ENCODE measurements at regions not wholly inside any gene's neighbourhood (a gene's known extent, or its start where the extent isn't known, plus 50 kb on each side); places are given as distances from the start of the nearest gene placed in this dataset.
A peak's percentile ranks its signal among the peaks of the same experiment; 100 is the strongest.

DNA sequence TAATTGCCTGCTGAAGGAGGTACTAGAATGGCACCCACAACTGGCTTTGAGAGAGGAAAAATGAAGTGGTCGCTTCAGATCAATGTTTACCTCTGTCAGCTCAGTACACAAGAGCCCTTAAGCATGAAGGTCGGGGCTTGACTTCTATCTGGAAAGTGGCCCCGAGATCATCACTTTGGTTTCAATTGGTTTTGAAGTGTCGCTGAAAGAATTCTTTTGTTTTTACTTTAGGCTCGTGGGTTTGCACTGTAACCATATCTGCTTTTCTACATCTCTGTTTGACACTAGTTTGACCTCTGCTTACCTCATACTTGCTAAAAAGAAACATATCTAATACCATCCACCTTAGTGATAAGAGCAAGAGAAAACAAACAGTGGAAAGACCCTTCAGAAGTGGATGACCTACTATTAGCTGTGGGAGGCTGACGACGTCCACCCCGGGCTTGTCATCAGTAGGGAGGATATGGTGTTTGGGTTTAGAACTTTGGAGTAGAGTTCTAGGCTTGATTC is 361.8 kb downstream of the GATA3 start:
- Histone ChIP-seq H3K36me3 (no peaks in the 10 kb centered on the region), H3K4me1 (no peaks in the 10 kb centered on the region), H3K4me3 (no peak overlapping the region), H3K27ac (peak overlapping the region in 3 of 4 donors; percentile 22 to 49 (median 38)), H3K27me3 (no peaks in the 10 kb centered on the region), H3K9me3 (no peaks in the 10 kb centered on the region)
- TF ChIP-seq, protein P1, sequence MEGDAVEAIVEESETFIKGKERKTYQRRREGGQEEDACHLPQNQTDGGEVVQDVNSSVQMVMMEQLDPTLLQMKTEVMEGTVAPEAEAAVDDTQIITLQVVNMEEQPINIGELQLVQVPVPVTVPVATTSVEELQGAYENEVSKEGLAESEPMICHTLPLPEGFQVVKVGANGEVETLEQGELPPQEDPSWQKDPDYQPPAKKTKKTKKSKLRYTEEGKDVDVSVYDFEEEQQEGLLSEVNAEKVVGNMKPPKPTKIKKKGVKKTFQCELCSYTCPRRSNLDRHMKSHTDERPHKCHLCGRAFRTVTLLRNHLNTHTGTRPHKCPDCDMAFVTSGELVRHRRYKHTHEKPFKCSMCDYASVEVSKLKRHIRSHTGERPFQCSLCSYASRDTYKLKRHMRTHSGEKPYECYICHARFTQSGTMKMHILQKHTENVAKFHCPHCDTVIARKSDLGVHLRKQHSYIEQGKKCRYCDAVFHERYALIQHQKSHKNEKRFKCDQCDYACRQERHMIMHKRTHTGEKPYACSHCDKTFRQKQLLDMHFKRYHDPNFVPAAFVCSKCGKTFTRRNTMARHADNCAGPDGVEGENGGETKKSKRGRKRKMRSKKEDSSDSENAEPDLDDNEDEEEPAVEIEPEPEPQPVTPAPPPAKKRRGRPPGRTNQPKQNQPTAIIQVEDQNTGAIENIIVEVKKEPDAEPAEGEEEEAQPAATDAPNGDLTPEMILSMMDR (IDR thresholded peaks at IDR 0.05), result no peak
- TF ChIP-seq POLR2A (IDR thresholded peaks at IDR 0.05), result no peak
- no peak for DNase-seq

DNA sequence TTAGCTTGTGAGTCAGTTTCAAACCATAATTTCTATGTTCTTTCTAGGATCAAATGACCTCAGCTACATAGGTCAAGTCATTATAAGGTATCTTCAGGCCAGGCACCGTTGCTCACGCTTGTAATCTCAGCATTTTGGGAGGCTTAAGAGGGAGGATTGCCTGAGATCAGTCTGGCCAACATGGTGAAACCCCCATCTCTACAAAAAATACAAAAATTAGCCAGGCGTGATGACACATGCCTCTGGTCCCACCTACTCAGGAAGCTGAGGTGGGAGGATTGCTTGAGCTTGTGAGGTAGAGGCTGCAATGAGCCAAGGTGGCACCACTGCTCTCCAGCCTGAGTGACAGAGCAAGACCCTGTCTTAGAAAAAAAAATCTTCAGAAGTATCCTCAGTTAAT is 362.3 kb downstream of the GATA3 start:
- DNase-seq, result no peak
- no peaks in the 10 kb centered on the region for H3K27me3 ChIP-seq

DNA sequence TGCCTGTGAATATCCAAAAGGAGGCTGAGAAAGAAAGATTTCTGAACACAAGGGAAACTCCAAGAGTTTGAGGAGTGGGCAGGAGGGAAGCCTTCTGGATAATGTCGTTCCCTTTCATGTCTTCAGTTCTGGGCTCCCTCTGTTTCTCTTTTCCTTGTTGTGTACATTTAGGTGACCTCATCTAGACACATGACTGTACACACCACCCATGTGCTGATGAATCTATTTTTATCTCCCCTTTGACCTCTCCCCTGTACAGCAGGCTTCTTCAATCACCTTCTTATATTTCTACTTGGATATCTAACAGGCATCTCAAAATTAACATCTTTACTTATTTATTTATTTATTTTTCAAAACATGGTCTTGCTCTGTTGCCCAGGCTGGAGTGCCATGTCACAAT is 363.1 kb downstream of the GATA3 start:
- Histone ChIP-seq H3K27me3 (no peaks in the 10 kb centered on the region), H3K36me3 (no peaks in the 10 kb centered on the region), H3K4me3 (no peak overlapping the region), H3K27ac (no peak overlapping the region), H3K9me3 (no peaks in the 10 kb centered on the region), H3K4me1 (no peaks in the 10 kb centered on the region)
- TF ChIP-seq POLR2A (IDR thresholded peaks at IDR 0.05), result no peak
- TF ChIP-seq, protein P1 (IDR thresholded peaks at IDR 0.05), result no peak
- no peak for DNase-seq

More for the DNA sequence above, 362.3 kb downstream of the GATA3 start:
- no peaks in the 10 kb centered on the region for H3K4me1 ChIP-seq
- H3K27ac ChIP-seq, result peak overlapping the region in 3 of 4 donors; percentile 22 to 49 (median 38)
- H3K36me3 ChIP-seq, result no peaks in the 10 kb centered on the region
- H3K4me3 ChIP-seq, result no peak overlapping the region
- H3K9me3 ChIP-seq, result no peaks in the 10 kb centered on the region
- TF ChIP-seq, protein P1 (IDR thresholded peaks at IDR 0.05), result no peak
- no peak for TF ChIP-seq POLR2A (IDR thresholded peaks at IDR 0.05)

DNA sequence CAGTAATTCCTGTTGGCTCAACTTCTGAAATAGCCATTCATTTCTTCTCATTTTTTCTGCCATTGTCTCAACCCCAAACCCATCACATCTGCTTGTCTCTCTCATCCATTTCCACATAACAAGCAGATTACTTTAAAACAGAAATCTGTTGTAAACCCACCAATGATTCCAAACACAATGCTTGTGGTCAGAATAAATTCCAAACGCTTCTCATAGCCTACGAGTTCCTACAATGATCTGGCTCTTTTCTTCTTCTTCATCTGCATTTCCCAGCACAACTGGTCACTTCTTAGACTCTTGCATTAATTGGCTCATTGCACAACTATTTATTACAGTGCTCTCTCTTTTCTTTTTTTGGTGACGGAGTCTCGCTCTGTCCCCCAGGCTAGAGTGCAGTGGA is 364.1 kb downstream of the GATA3 start:
- no peaks in the 10 kb centered on the region for H3K36me3 ChIP-seq
- H3K4me1 ChIP-seq, result no peaks in the 10 kb centered on the region
- no peaks in the 10 kb centered on the region for H3K27me3 ChIP-seq
- TF ChIP-seq POLR2A (IDR thresholded peaks at IDR 0.05), result no peak
- TF ChIP-seq, protein P1 (IDR thresholded peaks at IDR 0.05), result no peak
- DNase-seq, result no peak
- no peak overlapping the region for H3K4me3 ChIP-seq
- H3K27ac ChIP-seq, result no peak overlapping the region
- H3K9me3 ChIP-seq, result no peaks in the 10 kb centered on the region

DNA sequence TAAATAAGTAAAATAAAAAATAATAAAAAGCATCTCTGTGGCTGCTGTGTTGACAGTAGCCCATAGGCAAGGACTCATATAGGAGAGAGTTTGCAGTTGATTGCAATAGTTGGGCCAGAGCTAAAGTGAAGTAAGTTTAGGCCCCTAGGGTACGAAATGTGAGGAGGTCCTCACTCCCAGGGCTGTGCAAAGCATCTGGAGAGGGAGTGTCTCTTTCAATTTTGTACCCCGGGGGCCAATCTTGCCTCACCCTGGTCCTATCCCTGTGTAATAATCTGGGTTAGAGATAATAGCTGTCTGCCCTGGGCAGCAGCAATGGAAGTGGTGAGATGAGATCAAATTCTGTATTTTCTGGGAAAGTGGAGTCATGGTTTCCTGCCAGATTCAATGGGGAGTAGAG is 365.7 kb downstream of the GATA3 start:
- no peaks in the 10 kb centered on the region for H3K27me3 ChIP-seq
- H3K4me3 ChIP-seq, result no peak overlapping the region
- no peaks in the 10 kb centered on the region for H3K4me1 ChIP-seq
- no peak overlapping the region for H3K27ac ChIP-seq
- no peaks in the 10 kb centered on the region for H3K9me3 ChIP-seq
- DNase-seq, result no peak
- TF ChIP-seq, protein P1 (IDR thresholded peaks at IDR 0.05), result no peak
- TF ChIP-seq POLR2A (IDR thresholded peaks at IDR 0.05), result no peak
- H3K36me3 ChIP-seq, result no peaks in the 10 kb centered on the region
